Spleen (tissue), 11 donors: ENCODE measurements at regions not wholly inside any gene's neighbourhood (a gene's known extent, or its start where the extent isn't known, plus 50 kb on each side); places are given as distances from the start of the nearest gene placed in this dataset.
"Not testable (repeated sequence)": the region's sequence is repeated elsewhere in the genome, so short reads cannot be mapped to it uniquely, and the experiment has no call there.

Source experiments
- DNase-seq: peaks from one replicate; pipeline ENCODE4 v3.0.0-alpha.2; 2020
- H3K27ac ChIP-seq, 8 donors: fragments of 200-600 bp; sonication (generic) in 7 of 8; 1 replicate in 4 of 8; 2 replicates in 4 of 8; pipeline versions ENCODE4 v1.5.0 to v1.8.0; 2016 to 2021; ENCODE audit warnings: inconsistent platforms in 4 of 8, mild to moderate bottlenecking in 4 of 8, moderate library complexity in 1 of 8
- H3K27me3 ChIP-seq, 7 donors: fragments of 200-600 bp; sonication (generic) in 6 of 7; replicated peaks in 1 of 7; 1 replicate in 4 of 7; 2 replicates in 3 of 7; pipeline versions ENCODE4 v1.5.0 to v1.8.0; 2016 to 2021; ENCODE audit warnings: inconsistent platforms in 3 of 7, mild to moderate bottlenecking in 1 of 7
- H3K36me3 ChIP-seq, 6 donors: fragments of 200-600 bp; sonication (generic) in 5 of 6; 1 replicate in 4 of 6; 2 replicates in 2 of 6; pipeline versions ENCODE4 v1.5.0 to v1.8.0; 2016 to 2021; ENCODE audit warnings: inconsistent platforms in 2 of 6
- H3K4me1 ChIP-seq, 6 donors: fragments of 200-600 bp; sonication (generic) in 5 of 6; 1 replicate in 3 of 6; 2 replicates in 3 of 6; pipeline versions ENCODE4 v1.5.0 to v1.8.0; 2016 to 2021; ENCODE audit warnings: inconsistent platforms in 3 of 6
- H3K4me3 ChIP-seq, 8 donors: fragments of 200-600 bp; sonication (generic) in 7 of 8; 1 replicate in 4 of 8; 2 replicates in 4 of 8; pipeline versions ENCODE4 v1.5.0 to v1.8.0; 2016 to 2021; ENCODE audit warnings: inconsistent platforms in 4 of 8, mild to moderate bottlenecking in 4 of 8, moderate library complexity in 2 of 8
- H3K9me3 ChIP-seq, 8 donors: fragments of 200-600 bp; sonication (generic) in 7 of 8; 1 replicate in 4 of 8; 2 replicates in 4 of 8; pipeline versions ENCODE4 v1.5.0 to v1.8.0; 2016 to 2021; ENCODE audit warnings: inconsistent platforms in 4 of 8
- POLR2A ChIP-seq, 3 donors: fragments of 450-650 bp; IDR thresholded peaks; one replicate each; pipeline ENCODE4 v1.5.1; 2017; ENCODE audit warnings: antibody characterized with exemption in 3 of 3, mild to moderate bottlenecking in 1 of 3
- POLR2AphosphoS5 ChIP-seq, 3 donors: sonication (generic); formaldehyde crosslinking; IDR thresholded peaks; one replicate each; pipeline ENCODE4 v1.5.1; 2017; ENCODE audit warnings: antibody characterized with exemption in 3 of 3
- WGBS, 5 donors: extraction: QIAGEN DNeasy Blood & Tissue Kit in 3 of 5; methylation state at CpG; one replicate each; pipeline versions ENCODE4 v1.1.5 to v1.1.7; 2013 to 2018; 5-methylcytosine and 5-hydroxymethylcytosine counted together
- intact Hi-C: fragments of 100-400 bp; cut with DNase I; formaldehyde crosslinking; loops from one replicate; pipeline ENCODE4 v1.15.0; 2023; ENCODE audit warnings: low total_unique reads
- TF ChIP-seq, protein P1 (sequence below), 11 experiments: fragments of 200-600 bp in 7 of 11; fragments of 450-650 bp in 4 of 11; sonication (generic) in 4 of 11; IDR thresholded peaks in 8 of 11; conservative IDR thresholded peaks in 3 of 11; 1 replicate in 7 of 11; 2 replicates in 4 of 11; pipeline versions ENCODE4 v1.4.0 to v1.8.0; 2016 to 2021; ENCODE audit warnings: antibody characterized with exemption in 11 of 11, inconsistent platforms in 4 of 11, mild to moderate bottlenecking in 1 of 11
- donor health status: healthy with polysubstance abuse.
- donor health status: DM: no; HTN: no; CAD: no; lungs with moderate emphysema.
- donor health status: DM: no; HTN: no; CAD: no.
- donor health status: Bipolar disorder and iron deficiency.
- donor health status: healthy.
- donor health status: DM: no; HTN: no; CAD: no.
- donor health status: DM: yes; HTN: yes; CAD: no.

DNA sequence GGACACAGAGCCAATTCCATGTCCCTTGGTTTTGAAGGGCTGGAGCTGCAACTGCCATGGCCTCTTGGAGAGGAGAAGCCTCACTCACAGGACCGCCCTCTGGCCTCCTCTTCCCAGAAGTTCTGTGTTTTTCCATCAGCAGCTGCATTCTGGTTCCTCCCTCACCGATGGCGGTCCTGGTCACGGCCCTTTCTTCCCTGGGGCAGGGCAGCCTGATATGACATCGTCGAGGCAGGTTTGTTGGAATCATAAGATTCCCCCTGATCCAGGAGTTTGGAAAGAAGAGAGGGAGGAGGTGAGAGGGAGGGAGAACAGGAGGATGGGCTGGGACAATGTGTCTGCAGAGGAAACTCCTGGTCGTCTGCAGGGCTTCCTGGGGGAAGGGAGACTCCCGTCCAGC lies 82.7 kb upstream of the PDZD8 start:
- H3K9me3 ChIP-seq: peaks cover 0 to 14% (median under 1%) of the 10 kb centered on the region in 8 donors

DNA sequence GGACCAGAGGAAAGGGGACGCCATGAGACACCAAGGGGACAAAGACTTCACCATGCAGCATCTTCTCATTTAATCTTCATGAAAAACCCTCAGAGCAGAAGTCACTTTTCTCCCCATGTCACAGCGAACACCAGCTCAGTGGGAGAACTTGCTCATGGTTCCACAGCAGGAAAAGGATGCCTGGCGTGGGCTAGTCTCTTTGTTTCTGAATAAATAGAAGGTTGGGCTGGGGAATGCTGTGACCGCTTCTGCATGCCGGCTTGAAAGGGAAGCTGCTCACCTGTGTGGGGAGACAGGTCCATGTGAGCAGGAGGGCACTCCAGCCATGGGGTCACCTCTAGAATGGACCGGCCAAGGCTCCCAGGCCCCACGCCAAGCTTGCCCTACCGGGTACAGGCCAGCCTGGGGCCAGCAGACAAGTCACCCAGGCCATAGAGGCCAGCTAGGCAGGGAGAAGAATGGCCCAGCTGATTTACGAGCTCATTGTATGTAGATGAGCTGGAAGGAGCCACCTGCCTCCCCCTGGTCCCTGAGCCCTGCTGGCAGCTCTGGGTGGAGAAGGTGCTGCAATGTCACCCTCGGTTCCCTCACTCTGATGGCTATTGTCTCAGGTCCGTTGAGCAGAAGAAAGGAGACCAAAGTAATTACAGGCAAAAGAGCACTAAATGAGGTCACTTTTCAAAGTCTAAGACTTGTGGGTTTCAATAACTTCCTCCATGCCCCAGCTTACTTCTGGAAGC lies 82.0 kb upstream of the PDZD8 start:
- TF ChIP-seq POLR2A (IDR thresholded peaks at IDR 0.05): no peak
- TF ChIP-seq POLR2AphosphoS5 (IDR thresholded peaks at IDR 0.05): no peak
- TF ChIP-seq, protein P1, sequence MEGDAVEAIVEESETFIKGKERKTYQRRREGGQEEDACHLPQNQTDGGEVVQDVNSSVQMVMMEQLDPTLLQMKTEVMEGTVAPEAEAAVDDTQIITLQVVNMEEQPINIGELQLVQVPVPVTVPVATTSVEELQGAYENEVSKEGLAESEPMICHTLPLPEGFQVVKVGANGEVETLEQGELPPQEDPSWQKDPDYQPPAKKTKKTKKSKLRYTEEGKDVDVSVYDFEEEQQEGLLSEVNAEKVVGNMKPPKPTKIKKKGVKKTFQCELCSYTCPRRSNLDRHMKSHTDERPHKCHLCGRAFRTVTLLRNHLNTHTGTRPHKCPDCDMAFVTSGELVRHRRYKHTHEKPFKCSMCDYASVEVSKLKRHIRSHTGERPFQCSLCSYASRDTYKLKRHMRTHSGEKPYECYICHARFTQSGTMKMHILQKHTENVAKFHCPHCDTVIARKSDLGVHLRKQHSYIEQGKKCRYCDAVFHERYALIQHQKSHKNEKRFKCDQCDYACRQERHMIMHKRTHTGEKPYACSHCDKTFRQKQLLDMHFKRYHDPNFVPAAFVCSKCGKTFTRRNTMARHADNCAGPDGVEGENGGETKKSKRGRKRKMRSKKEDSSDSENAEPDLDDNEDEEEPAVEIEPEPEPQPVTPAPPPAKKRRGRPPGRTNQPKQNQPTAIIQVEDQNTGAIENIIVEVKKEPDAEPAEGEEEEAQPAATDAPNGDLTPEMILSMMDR (IDR thresholded peaks at IDR 0.05 in 8 of 11, conservative IDR thresholded peaks at IDR 0.05 in 3 of 11): no peak
- DNase-seq: peak; percentile 54
- peaks cover 0 to 43% (median 10%) of the 10 kb centered on the region in 6 donors for H3K4me1 ChIP-seq
- intact Hi-C loops: no loop called here
- WGBS, 5 donors: 28 to 62% (median 35%) methylated on average over 11 of the region's 11 CpGs
- H3K27me3 ChIP-seq: peaks cover 0 to 54% (median 5%) of the 10 kb centered on the region in 7 donors
- H3K4me3 ChIP-seq: no peak overlapping the region
- no peaks in the 10 kb centered on the region for H3K36me3 ChIP-seq
- peak overlapping the region in 3 of 8 donors; percentile 27 to 82 (median 55) for H3K27ac ChIP-seq
- peaks cover 0 to 16% (median 3%) of the 10 kb centered on the region in 8 donors for H3K9me3 ChIP-seq

More for the DNA sequence above, 82.7 kb upstream of the PDZD8 start:
- no peaks in the 10 kb centered on the region for H3K36me3 ChIP-seq
- H3K27ac ChIP-seq: peak overlapping the region in 2 of 8 donors; percentile 55 to 82
- intact Hi-C loops: no loop called here
- TF ChIP-seq, protein P1 (IDR thresholded peaks at IDR 0.05 in 8 of 11, conservative IDR thresholded peaks at IDR 0.05 in 3 of 11): no peak
- TF ChIP-seq POLR2A (IDR thresholded peaks at IDR 0.05) (no peak), POLR2AphosphoS5 (IDR thresholded peaks at IDR 0.05) (no peak)
- H3K27me3 ChIP-seq: peaks cover 0 to 55% (median 5%) of the 10 kb centered on the region in 7 donors
- peaks cover 0 to 43% (median 10%) of the 10 kb centered on the region in 6 donors for H3K4me1 ChIP-seq
- DNase-seq: no peak
- H3K4me3 ChIP-seq: no peak overlapping the region
- 59 to 66% (median 64%) methylated on average over 8 of the region's 8 CpGs for WGBS, 5 donors

DNA sequence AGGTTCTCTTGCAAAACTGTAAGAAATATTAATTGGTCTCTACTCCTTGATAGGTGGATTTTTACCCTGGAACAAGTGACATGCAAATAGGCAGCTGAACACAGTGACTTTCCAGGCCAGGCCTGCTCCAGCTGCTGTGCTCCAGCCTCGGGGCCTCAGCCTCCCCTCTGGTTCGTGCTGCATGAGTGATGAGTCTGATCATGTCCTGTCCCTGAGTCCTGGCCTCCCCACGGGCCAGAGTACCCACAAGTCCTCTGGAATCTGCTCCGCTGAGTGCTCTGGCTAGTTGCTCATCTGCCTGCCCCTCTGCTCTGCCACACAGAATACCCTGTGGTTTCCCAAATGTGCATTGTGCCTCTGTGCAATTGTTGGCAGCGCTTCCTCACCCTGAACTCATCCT lies 80.1 kb upstream of the PDZD8 start:
- peaks cover 0 to 43% (median 10%) of the 10 kb centered on the region in 6 donors for H3K4me1 ChIP-seq
- TF ChIP-seq, protein P1 (IDR thresholded peaks at IDR 0.05 in 8 of 11, conservative IDR thresholded peaks at IDR 0.05 in 3 of 11): no peak
- TF ChIP-seq POLR2A (IDR thresholded peaks at IDR 0.05): no peak

DNA sequence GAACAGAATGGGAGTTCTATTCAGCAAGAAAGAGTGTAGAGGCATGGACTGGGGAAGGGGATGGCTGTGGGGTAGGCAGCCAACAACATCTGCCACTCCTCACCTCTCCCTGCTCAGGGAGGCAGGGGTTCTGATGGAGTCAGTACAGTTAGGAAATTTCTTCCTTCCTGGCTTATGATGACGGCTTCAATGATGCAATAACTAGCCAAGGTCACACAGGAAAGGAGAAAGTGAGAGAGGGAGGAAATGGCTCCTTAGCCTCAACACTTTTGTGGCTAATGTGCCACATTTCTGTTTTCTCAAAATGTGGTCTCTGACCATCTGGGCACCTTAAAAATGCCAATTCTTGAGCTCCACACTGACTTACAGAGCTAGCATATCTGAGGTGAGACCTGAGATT lies 79.3 kb upstream of the PDZD8 start:
- Histone ChIP-seq H3K9me3 (peaks cover 0 to 16% (median 3%) of the 10 kb centered on the region in 8 donors), H3K4me3 (no peak overlapping the region), H3K27me3 (peaks cover 0 to 45% (median 5%) of the 10 kb centered on the region in 7 donors), H3K4me1 (peaks cover 0 to 43% (median 10%) of the 10 kb centered on the region in 6 donors), H3K36me3 (no peaks in the 10 kb centered on the region), H3K27ac (peak overlapping the region in 5 of 8 donors; percentile 28 to 82 (median 54))
- 0 to 26% (median 18%) methylated on average over 1 of the region's 1 CpG for WGBS, 5 donors
- peak in 1 of 3 donors; percentile 39 for TF ChIP-seq POLR2AphosphoS5 (IDR thresholded peaks at IDR 0.05)
- TF ChIP-seq, protein P1 (IDR thresholded peaks at IDR 0.05 in 8 of 11, conservative IDR thresholded peaks at IDR 0.05 in 3 of 11): no peak
- no peak for DNase-seq
- intact Hi-C loops: no loop called here

More for the DNA sequence above, 80.1 kb upstream of the PDZD8 start:
- Histone ChIP-seq H3K4me3 (no peak overlapping the region), H3K9me3 (peaks cover 0 to 16% (median 3%) of the 10 kb centered on the region in 8 donors), H3K27ac (peak overlapping the region in 2 of 8 donors; percentile 55 to 82), H3K36me3 (no peaks in the 10 kb centered on the region), H3K27me3 (peaks cover 0 to 42% (median 5%) of the 10 kb centered on the region in 7 donors)
- DNase-seq: peak; percentile 70
- WGBS, 5 donors: 58 to 85% (median 71%) methylated on average over 5 of the region's 5 CpGs
- intact Hi-C loops: no loop called here

DNA sequence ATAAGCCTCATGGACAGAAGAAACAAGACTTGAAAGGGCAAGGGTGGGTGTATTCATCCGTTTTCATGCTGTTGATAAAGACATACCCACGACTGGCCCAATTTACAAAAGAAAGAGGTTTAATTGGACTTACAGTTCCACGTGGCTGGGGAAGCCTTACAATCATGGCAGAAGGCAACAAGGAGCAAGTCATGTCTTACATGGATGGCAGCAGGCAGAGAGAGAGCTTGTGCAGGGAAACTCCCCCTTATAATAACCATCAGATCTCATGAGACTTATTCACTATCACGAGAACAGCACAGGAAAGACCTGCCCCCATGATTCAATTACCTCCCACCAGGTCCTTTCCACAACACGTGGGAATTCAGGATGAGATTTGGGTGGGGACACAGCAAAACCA lies 78.2 kb upstream of the PDZD8 start:
- H3K4me3 ChIP-seq, intact Hi-C loops, H3K36me3 ChIP-seq: not testable (repeated sequence)
- H3K27me3 ChIP-seq: peaks cover 0 to 41% (median 4%) of the 10 kb centered on the region in 7 donors
- H3K27ac ChIP-seq: peak overlapping the region in 2 of 8 donors; percentile 54 to 82
- peak; percentile 6 for DNase-seq
- 81 to 85% (median 82%) methylated on average over 5 of the region's 5 CpGs for WGBS, 5 donors
- peaks cover 0 to 43% (median 10%) of the 10 kb centered on the region in 6 donors for H3K4me1 ChIP-seq
- peaks cover 0 to 16% (median 3%) of the 10 kb centered on the region in 8 donors for H3K9me3 ChIP-seq
